Loucy (cell line): ENCODE measurements at regions not wholly inside any gene's neighbourhood (a gene's known extent, or its start where the extent isn't known, plus 50 kb on each side); places are given as distances from the start of the nearest gene placed in this dataset.

Experiments used
- EZH2phosphoT487 ChIP-seq: fragments of 200-600 bp; IDR thresholded peaks from 2 replicates; pipeline ENCODE4 v1.6.1; 2018; ENCODE audit warnings: antibody characterized with exemption, mild to moderate bottlenecking, moderate library complexity, borderline replicate concordance
- TF ChIP-seq, protein P1 (sequence below): fragments of 200-600 bp; sonication (generic); conservative IDR thresholded peaks from 2 replicates; pipeline ENCODE4 v1.5.1; 2014; ENCODE audit warnings: mild to moderate bottlenecking, antibody characterized with exemption, low read length

DNA sequence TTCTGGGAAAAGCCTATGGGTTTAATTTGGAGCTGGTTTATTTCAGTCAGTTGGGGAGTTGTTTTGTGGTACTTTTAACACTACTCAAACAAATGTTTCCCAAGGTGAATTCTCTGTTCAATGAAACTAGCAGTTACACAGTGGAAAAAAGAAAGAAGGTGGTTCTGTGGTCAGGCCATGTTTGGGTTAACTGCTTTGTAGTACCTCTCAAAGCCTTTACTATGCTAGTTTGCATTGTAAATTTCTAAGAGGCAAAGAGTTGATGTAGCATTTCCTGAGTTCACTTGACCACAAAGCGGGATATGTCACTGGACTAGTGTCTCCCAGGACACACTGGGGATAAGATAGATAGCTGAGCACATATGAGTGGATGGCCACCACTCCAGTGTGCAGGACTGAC is 145.4 kb downstream of the KIF20B start:
- TF ChIP-seq, protein P1, sequence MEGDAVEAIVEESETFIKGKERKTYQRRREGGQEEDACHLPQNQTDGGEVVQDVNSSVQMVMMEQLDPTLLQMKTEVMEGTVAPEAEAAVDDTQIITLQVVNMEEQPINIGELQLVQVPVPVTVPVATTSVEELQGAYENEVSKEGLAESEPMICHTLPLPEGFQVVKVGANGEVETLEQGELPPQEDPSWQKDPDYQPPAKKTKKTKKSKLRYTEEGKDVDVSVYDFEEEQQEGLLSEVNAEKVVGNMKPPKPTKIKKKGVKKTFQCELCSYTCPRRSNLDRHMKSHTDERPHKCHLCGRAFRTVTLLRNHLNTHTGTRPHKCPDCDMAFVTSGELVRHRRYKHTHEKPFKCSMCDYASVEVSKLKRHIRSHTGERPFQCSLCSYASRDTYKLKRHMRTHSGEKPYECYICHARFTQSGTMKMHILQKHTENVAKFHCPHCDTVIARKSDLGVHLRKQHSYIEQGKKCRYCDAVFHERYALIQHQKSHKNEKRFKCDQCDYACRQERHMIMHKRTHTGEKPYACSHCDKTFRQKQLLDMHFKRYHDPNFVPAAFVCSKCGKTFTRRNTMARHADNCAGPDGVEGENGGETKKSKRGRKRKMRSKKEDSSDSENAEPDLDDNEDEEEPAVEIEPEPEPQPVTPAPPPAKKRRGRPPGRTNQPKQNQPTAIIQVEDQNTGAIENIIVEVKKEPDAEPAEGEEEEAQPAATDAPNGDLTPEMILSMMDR, result no peak
- TF ChIP-seq EZH2phosphoT487, result no peak
